Left ventricle myocardium inferior (tissue), 1 donor: ENCODE measurements at regions not wholly inside any gene's neighbourhood (a gene's known extent, or its start where the extent isn't known, plus 50 kb on each side); places are given as distances from the start of the nearest gene placed in this dataset.

Source experiments
- DNase-seq: peaks from one replicate; pipeline ENCODE4 v3.0.0-alpha.2; 2020
- H3K27ac ChIP-seq: fragments of 200-600 bp; replicated peaks from 2 replicates; pipeline ENCODE4 v1.8.0; 2021
- H3K27me3 ChIP-seq: fragments of 200-600 bp; 2 replicates; pipeline ENCODE4 v1.8.0; 2021; ENCODE audit warnings: low read depth
- H3K36me3 ChIP-seq: fragments of 200-600 bp; 2 replicates; pipeline ENCODE4 v1.8.0; 2021
- H3K4me1 ChIP-seq: fragments of 200-600 bp; 2 replicates; pipeline ENCODE4 v1.8.0; 2021
- H3K4me3 ChIP-seq: fragments of 200-600 bp; 2 replicates; pipeline ENCODE4 v1.8.0; 2021; ENCODE audit warnings: mild to moderate bottlenecking, moderate library complexity
- H3K9me3 ChIP-seq: fragments of 200-600 bp; replicated peaks from 2 replicates; pipeline ENCODE4 v1.8.0; 2021
- CTCF ChIP-seq: fragments of 200-600 bp; IDR thresholded peaks from 2 replicates; pipeline ENCODE4 v1.8.0; 2021; ENCODE audit warnings: antibody characterized with exemption, mild to moderate bottlenecking, borderline replicate concordance
- intact Hi-C: fragments of 100-400 bp; cut with micrococcal nuclease; formaldehyde crosslinking; loops from one replicate; pipeline ENCODE4 v1.11.0; 2022
- donor health status: DM: no; HTN: yes; CAD: no; lungs with severe emphysema.

GRCh38 chr5:135704616-135705015 lies 125.8 kb upstream of the CXCL14 start:
- no peaks in the 10 kb centered on the region for H3K9me3 ChIP-seq
- H3K36me3 ChIP-seq, result no peaks in the 10 kb centered on the region
- no peak overlapping the region for H3K27ac ChIP-seq
- no peak for DNase-seq
- no peak overlapping the region for H3K4me3 ChIP-seq
- intact Hi-C loops, result no loop called here
- H3K27me3 ChIP-seq, result peaks cover 7% of the 10 kb centered on the region
- no peak for TF ChIP-seq CTCF
- H3K4me1 ChIP-seq, result no peaks in the 10 kb centered on the region

GRCh38 chr5:135703016-135703550 lies 124.3 kb upstream of the CXCL14 start:
- no peak for DNase-seq
- intact Hi-C loops, result no loop called here
- no peak for TF ChIP-seq CTCF
- Histone ChIP-seq H3K36me3 (no peaks in the 10 kb centered on the region), H3K4me3 (no peak overlapping the region), H3K27ac (no peak overlapping the region), H3K9me3 (no peaks in the 10 kb centered on the region), H3K27me3 (no peaks in the 10 kb centered on the region), H3K4me1 (no peaks in the 10 kb centered on the region)

GRCh38 chr5:135702191-135702590 lies 123.4 kb upstream of the CXCL14 start:
- Histone ChIP-seq H3K4me3 (no peak overlapping the region), H3K27ac (no peak overlapping the region), H3K27me3 (no peaks in the 10 kb centered on the region), H3K4me1 (no peaks in the 10 kb centered on the region), H3K9me3 (no peaks in the 10 kb centered on the region), H3K36me3 (no peaks in the 10 kb centered on the region)
- no peak for DNase-seq
- no peak for TF ChIP-seq CTCF
- intact Hi-C loops, result no loop called here

GRCh38 chr5:135700731-135701130 lies 121.9 kb upstream of the CXCL14 start:
- Histone ChIP-seq H3K27ac (no peak overlapping the region), H3K4me1 (no peaks in the 10 kb centered on the region), H3K4me3 (no peak overlapping the region), H3K36me3 (no peaks in the 10 kb centered on the region), H3K9me3 (no peaks in the 10 kb centered on the region), H3K27me3 (peaks cover 11% of the 10 kb centered on the region)
- DNase-seq, result no peak
- TF ChIP-seq CTCF, result no peak
- intact Hi-C loops, result no loop called here

GRCh38 chr5:135697959-135698345 lies 119.2 kb upstream of the CXCL14 start:
- intact Hi-C loops, result no loop called here
- Histone ChIP-seq H3K4me3 (no peak overlapping the region), H3K4me1 (no peaks in the 10 kb centered on the region), H3K9me3 (no peaks in the 10 kb centered on the region), H3K27ac (no peak overlapping the region), H3K27me3 (peaks cover 33% of the 10 kb centered on the region), H3K36me3 (no peaks in the 10 kb centered on the region)
- no peak for TF ChIP-seq CTCF
- DNase-seq, result no peak
